Activated CD8-positive, alpha-beta memory T cell treated with anti-CD3 and anti-CD28 coated beads, Interleukin-2, amount 10 ng/mL, durations not matched to agents 7 days and 5 days (primary cell): ENCODE measurements at regions not wholly inside any gene's neighbourhood (a gene's known extent, or its start where the extent isn't known, plus 50 kb on each side); places are given as distances from the start of the nearest gene placed in this dataset.
A peak's percentile ranks its signal among the peaks of the same experiment; 100 is the strongest.

Experiments used
- ATAC-seq: fragments of 150-1000 bp; cut with Tn5 transposase; one replicate; pipeline ENCODE4 v1.10.0; 2021; ENCODE audit warnings: moderate library complexity
- CTCF ChIA-PET: fragments of 350-600 bp; sonication (Branson Sonifier 250); formaldehyde crosslinking; loops from one replicate; lab custom pipeline; 2021; ENCODE audit warnings: antibody characterized with exemption; lab: Charles Lee
- DNase-seq: peaks from one replicate; pipeline ENCODE4 v3.0.0-alpha.2; 2020
- H3K27ac Mint-ChIP-seq: one replicate; pipeline ENCODE4 v1.8.0; 2021; ENCODE audit warnings: mild to moderate bottlenecking, mixed read lengths
- H3K27me3 Mint-ChIP-seq: one replicate; pipeline ENCODE4 v1.8.0; 2021; ENCODE audit warnings: mixed read lengths
- H3K36me3 Mint-ChIP-seq: one replicate; pipeline ENCODE4 v1.8.0; 2021; ENCODE audit warnings: mild to moderate bottlenecking, mixed read lengths
- H3K4me1 Mint-ChIP-seq: one replicate; pipeline ENCODE4 v1.8.0; 2021; ENCODE audit warnings: mixed read lengths
- H3K4me3 Mint-ChIP-seq: one replicate; pipeline ENCODE4 v1.8.0; 2021; ENCODE audit warnings: mild to moderate bottlenecking, moderate library complexity, mixed read lengths
- H3K9me3 Mint-ChIP-seq: one replicate; pipeline ENCODE4 v1.8.0; 2022; ENCODE audit warnings: low read depth, mixed read lengths

DNA sequence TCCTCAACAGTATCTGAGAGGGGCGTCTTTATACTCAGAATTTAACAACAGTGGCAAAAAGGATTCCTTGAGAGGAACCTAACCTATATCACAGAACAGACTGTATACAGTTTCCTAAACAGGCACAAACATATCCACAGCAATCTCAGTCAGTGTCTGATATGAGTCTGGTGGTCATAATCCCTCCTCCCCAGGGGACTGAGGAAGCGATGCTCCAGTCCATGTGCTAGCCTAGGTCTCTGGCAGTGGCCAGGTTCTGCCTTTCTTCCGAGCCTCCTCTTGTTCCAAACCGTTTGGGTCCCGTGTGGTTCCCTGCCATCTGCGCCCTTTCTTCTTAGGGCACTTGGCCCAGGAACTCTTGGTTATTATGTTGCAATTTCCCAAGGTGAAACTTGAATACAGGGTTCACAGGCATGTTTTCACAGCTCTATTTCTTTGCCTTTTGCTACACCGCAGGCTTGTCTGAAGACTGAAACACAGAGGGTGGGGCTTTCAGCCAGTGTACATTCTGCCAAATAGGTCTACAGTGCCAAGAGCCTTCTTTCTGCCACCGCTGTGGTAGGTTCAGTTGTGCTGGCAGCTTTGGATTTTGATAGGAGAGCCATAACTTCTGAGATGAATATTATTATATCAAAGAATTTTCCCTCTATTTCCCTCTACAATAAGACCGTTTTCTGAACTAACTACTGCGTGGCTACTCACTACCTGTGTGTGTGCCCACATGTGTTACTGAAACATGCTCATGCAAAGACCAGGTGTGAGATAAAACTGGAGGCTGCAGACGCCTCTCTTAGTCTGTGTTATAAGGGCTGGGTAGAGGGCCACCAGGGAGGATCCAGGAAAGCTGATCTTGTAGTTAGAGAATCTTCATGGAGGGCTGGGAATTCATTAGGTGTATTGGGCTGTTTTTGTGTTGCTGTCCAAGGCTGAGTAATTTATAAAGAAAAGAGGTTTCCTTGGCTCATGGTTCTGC is 75.0 kb upstream of the HAAO start:
- H3K4me3 Mint-ChIP-seq: no peak overlapping the region
- DNase-seq (no peak), ATAC-seq (no peak)
- peaks cover 3% of the 10 kb centered on the region for H3K27me3 Mint-ChIP-seq
- no peak overlapping the region for H3K27ac Mint-ChIP-seq
- H3K9me3 Mint-ChIP-seq: peaks cover 7% of the 10 kb centered on the region
- CTCF ChIA-PET: interaction anchor here (1.5 kb wide), 1 partner anchor 9 kb away, joined by 6 read pairs; no protein-coding TSS in a partner anchor
- no peaks in the 10 kb centered on the region for H3K4me1 Mint-ChIP-seq
- H3K36me3 Mint-ChIP-seq: no peaks in the 10 kb centered on the region

DNA sequence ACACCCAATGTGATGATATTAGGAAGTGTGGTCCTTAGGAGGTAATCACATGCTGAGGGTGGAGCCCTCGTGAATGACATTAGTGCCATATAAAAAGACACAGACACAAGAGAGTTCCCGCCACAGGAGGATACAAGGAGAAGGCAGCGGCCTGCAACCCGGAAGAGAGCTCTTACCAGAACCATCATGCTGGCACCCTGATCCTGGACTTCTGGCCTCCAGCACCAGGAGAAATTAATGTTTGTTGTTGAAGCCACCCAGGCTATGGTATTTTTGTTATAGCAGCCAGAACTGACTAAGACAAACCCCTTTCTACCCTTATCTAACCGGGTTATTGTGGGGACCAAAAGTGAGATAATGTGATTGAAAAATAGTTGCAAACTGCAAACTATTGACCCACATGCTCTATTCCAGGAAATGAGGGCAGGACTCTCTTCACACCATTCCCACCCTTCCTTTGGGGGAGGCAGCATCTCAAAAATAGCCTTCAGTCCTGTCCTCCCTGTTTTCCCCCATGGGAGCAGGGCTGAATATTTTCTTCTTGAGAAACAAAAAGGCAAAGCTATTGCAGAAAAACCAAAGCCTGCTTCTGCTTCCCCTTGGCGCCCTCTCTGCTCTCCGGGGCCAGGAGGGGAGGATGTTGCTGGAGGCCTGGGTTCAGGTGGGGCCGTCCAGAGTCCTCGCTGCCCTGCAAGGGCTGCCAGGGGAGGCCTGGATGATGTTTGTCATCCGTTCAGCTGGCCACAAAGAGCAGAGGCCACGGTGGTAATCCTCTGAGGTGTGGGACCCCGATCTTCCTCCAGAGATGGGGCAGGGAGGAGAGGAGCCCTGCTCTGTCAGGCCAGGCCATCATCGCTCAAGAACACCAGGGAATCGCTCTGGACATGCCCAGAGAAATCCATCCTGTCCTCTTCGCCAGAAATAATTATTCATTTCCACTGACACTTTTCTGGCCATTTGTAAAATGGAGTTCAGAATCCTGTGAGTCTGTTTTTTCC is 73.8 kb upstream of the HAAO start:
- no peak overlapping the region for H3K4me3 Mint-ChIP-seq
- peaks cover 7% of the 10 kb centered on the region for H3K9me3 Mint-ChIP-seq
- CTCF ChIA-PET: no interaction called here
- ATAC-seq (no peak), DNase-seq (no peak)
- H3K27me3 Mint-ChIP-seq: no peaks in the 10 kb centered on the region
- no peak overlapping the region for H3K27ac Mint-ChIP-seq
- no peaks in the 10 kb centered on the region for H3K36me3 Mint-ChIP-seq
- H3K4me1 Mint-ChIP-seq: no peaks in the 10 kb centered on the region

DNA sequence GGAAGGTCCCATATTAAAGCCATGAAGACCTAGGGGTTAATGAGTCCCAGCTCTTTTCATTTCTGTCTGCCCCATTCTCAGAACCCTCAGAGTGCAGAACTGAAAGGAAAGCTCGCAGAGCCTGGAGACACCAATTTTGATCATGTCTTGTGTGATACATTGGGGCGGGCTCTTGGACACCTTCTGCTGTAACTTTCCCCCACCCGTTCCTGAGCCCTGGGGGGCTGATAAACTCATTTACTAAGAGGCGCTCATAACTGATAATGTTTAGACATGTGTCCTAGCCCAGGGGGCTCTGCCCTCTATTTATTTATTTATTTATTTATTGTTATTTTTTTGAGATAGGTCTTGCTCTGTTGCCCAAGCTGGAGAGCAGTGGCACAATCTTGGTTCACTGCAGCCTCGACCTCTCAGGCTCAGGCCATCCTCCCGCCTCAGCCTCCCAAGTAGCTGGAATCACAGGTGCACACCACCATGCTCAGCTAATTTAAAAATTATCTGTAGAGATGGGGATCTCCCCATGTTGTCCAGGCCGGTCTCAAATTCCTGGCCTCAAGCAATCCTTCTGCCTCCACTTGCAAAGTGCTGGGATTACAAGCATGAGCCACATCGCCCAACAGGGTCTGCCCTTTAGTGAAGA is 72.4 kb upstream of the HAAO start:
- Mint-ChIP-seq H3K4me1 (no peaks in the 10 kb centered on the region), H3K9me3 (peaks cover 7% of the 10 kb centered on the region), H3K4me3 (no peak overlapping the region), H3K27me3 (no peaks in the 10 kb centered on the region), H3K36me3 (no peaks in the 10 kb centered on the region), H3K27ac (no peak overlapping the region)
- ATAC-seq: no peak
- CTCF ChIA-PET: no interaction called here
- DNase-seq: no peak

GRCh38 chr2:42864222-42864621 is 71.8 kb upstream of the HAAO start:
- Mint-ChIP-seq H3K27me3 (no peaks in the 10 kb centered on the region), H3K4me1 (no peaks in the 10 kb centered on the region), H3K36me3 (no peaks in the 10 kb centered on the region), H3K9me3 (peaks cover 7% of the 10 kb centered on the region), H3K4me3 (no peak overlapping the region), H3K27ac (no peak overlapping the region)
- DNase-seq: no peak
- CTCF ChIA-PET: no interaction called here
- ATAC-seq: no peak

DNA sequence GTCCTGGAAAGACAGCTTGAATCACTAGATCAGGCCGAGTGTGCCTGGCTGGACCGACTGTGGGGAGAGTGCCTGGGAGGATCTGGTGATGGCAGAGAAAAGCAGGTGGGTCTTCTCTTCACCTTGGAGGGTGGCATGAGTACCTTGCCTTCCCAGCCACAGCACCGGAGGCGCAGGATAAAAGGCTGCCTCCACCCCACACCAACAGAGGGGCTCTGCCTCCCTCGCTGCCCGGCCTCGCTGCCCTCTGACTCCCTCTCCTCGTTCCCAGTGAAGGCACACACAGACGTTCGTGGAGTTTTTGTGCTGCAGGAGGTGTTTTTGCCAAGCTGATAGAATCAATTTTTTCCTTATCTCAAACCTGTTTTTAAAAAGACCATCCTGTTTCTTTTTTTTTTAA is 71.4 kb upstream of the HAAO start:
- Mint-ChIP-seq H3K9me3 (peaks cover 3% of the 10 kb centered on the region), H3K4me1 (no peaks in the 10 kb centered on the region)
- CTCF ChIA-PET: no interaction called here

GRCh38 chr2:42863320-42863719 is 70.9 kb upstream of the HAAO start:
- CTCF ChIA-PET: no interaction called here
- no peak overlapping the region for H3K4me3 Mint-ChIP-seq
- H3K36me3 Mint-ChIP-seq: no peaks in the 10 kb centered on the region
- H3K27me3 Mint-ChIP-seq: no peaks in the 10 kb centered on the region
- no peaks in the 10 kb centered on the region for H3K9me3 Mint-ChIP-seq
- H3K4me1 Mint-ChIP-seq: no peaks in the 10 kb centered on the region
- H3K27ac Mint-ChIP-seq: no peak overlapping the region
- ATAC-seq (no peak), DNase-seq (no peak)

More for the DNA sequence above, 71.4 kb upstream of the HAAO start:
- Mint-ChIP-seq H3K27me3 (no peaks in the 10 kb centered on the region), H3K4me3 (no peak overlapping the region), H3K36me3 (no peaks in the 10 kb centered on the region), H3K27ac (no peak overlapping the region)
- ATAC-seq: no peak
- no peak for DNase-seq

- H3K4me1 Mint-ChIP-seq: no peaks in the 10 kb centered on the region
- ATAC-seq (no peak), DNase-seq (no peak)
- H3K27ac Mint-ChIP-seq: no peak overlapping the region
- H3K4me3 Mint-ChIP-seq: no peak overlapping the region
- no peaks in the 10 kb centered on the region for H3K36me3 Mint-ChIP-seq
- H3K27me3 Mint-ChIP-seq: no peaks in the 10 kb centered on the region
- CTCF ChIA-PET: no interaction called here
- no peaks in the 10 kb centered on the region for H3K9me3 Mint-ChIP-seq
Measured at GRCh38 chr2:42862669-42863185, 70.3 kb upstream of the HAAO start.

DNA sequence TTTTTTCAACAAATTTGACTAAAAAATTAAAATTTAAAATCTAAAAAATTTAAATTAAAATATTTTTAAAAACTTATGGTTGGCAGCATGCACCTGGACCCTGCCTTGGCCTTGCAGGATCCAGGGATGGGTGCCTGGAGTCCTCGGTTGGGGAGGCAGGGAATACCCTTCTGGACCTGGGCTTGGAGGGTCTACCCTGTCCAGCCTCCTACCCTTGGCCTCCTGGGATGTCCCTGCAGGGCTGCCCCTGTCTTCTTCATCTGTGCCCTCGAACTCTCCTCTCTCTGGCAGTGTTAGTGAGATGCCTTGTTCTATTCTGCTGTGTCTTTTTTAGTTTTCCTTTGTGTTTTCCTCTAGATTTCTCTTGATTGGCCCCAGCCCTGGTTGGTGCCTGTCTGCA is 68.9 kb upstream of the HAAO start:
- H3K9me3 Mint-ChIP-seq: no peaks in the 10 kb centered on the region
- CTCF ChIA-PET: no interaction called here
- no peak for ATAC-seq
- H3K4me3 Mint-ChIP-seq: no peak overlapping the region
- H3K27me3 Mint-ChIP-seq: no peaks in the 10 kb centered on the region
- no peak for DNase-seq
- no peak overlapping the region for H3K27ac Mint-ChIP-seq
- H3K36me3 Mint-ChIP-seq: no peaks in the 10 kb centered on the region
- H3K4me1 Mint-ChIP-seq: no peaks in the 10 kb centered on the region

GRCh38 chr2:42860319-42861094 is 68.1 kb upstream of the HAAO start:
- no peak for ATAC-seq
- Mint-ChIP-seq H3K36me3 (no peaks in the 10 kb centered on the region), H3K27me3 (no peaks in the 10 kb centered on the region), H3K9me3 (no peaks in the 10 kb centered on the region), H3K4me1 (no peaks in the 10 kb centered on the region), H3K27ac (no peak overlapping the region), H3K4me3 (no peak overlapping the region)
- CTCF ChIA-PET: interaction anchor here (0.9 to 3.8 kb wide), 6 partner anchors 11 to 749 kb away, joined by 3 to 26 read pairs (median 4); no protein-coding TSS in a partner anchor
- DNase-seq: no peak

DNA sequence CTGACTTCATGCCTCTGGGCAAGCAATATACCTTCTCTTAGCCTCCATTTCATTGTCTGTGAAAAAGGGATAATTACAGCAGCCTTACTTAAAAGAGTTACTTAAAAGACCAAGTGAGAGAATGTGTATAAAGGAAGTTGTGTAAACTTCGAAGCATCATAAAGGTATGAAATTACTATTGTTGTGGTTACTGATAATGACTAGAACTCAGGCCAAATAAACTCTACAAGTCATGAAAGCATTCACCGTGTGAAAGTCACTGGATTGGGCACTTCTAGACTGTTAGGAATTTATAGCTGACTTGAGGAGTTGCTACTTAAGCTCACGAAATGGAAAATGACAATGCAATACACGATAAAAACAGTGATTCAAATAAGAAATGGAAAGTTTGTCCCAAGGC is 67.4 kb upstream of the HAAO start:
- CTCF ChIA-PET: interaction anchor here (0.7 to 3.8 kb wide), 19 partner anchors 8 to 750 kb away, joined by 3 to 26 read pairs (median 3); no protein-coding TSS in a partner anchor
- no peak for ATAC-seq

DNA sequence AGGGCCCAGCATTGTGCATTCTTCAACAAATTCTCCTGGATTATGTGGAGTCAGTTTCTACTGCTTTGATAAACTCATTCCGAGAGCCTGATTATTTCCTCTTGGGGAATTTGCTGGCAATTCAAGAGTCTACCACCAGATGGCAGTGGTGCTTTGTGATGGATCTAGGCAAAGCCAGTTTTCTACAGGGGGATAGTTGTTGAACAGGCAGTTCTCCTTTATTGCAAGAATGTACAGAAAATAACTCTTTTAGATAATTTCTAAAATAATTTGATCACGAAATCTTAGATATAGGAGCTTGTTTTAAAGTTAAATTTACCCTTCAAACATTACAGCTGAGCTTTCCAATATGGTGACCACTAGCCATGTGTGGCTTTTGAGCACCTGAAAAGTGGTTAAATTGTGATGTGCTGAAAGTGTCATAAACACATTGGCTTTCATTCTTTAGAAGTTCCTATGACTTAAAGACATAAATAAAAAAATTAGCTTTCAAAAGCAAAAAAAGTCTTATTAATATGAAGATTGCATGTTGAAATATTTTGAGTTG is 66.7 kb upstream of the HAAO start:
- no peaks in the 10 kb centered on the region for H3K4me1 Mint-ChIP-seq
- DNase-seq (peak; percentile 74), ATAC-seq (peak; percentile 30)
- no peak overlapping the region for H3K4me3 Mint-ChIP-seq
- no peaks in the 10 kb centered on the region for H3K27me3 Mint-ChIP-seq
- no peaks in the 10 kb centered on the region for H3K9me3 Mint-ChIP-seq
- CTCF ChIA-PET: interaction anchor here (0.7 to 3.8 kb wide), 20 partner anchors 9 to 625 kb away, joined by 3 to 26 read pairs (median 3); no protein-coding TSS in a partner anchor
- H3K36me3 Mint-ChIP-seq: no peaks in the 10 kb centered on the region
- no peak overlapping the region for H3K27ac Mint-ChIP-seq

More for the DNA sequence above, 67.4 kb upstream of the HAAO start:
- Mint-ChIP-seq H3K36me3 (no peaks in the 10 kb centered on the region), H3K4me1 (no peaks in the 10 kb centered on the region), H3K4me3 (no peak overlapping the region), H3K27ac (no peak overlapping the region), H3K27me3 (no peaks in the 10 kb centered on the region), H3K9me3 (no peaks in the 10 kb centered on the region)
- no peak for DNase-seq
